Stomach (tissue), 4 donors: ENCODE measurements at regions not wholly inside any gene's neighbourhood (a gene's known extent, or its start where the extent isn't known, plus 50 kb on each side); places are given as distances from the start of the nearest gene placed in this dataset.

ENCODE experiments used
- POLR2A ChIP-seq, 4 donors: fragments of 450-650 bp; IDR thresholded peaks; one replicate each; pipeline ENCODE4 v1.6.1; 2016; ENCODE audit warnings: antibody characterized with exemption in 4 of 4, control low read depth in 2 of 4, mild to moderate bottlenecking in 1 of 4, moderate library complexity in 1 of 4
- POLR2AphosphoS5 ChIP-seq, 3 donors: sonication (generic); formaldehyde crosslinking; IDR thresholded peaks; one replicate each; pipeline ENCODE4 v1.6.1; 2016; ENCODE audit warnings: antibody characterized with exemption in 3 of 3
- TF ChIP-seq, protein P1 (sequence below), 7 experiments: fragments of 450-650 bp in 4 of 7; fragments of 200-600 bp in 3 of 7; sonication (generic) in 3 of 7; IDR thresholded peaks; one replicate each; pipeline ENCODE4 v1.5.1; 2016 to 2019; ENCODE audit warnings: antibody characterized with exemption in 7 of 7, control low read depth in 2 of 7, mild to moderate bottlenecking in 1 of 7

- no peak for TF ChIP-seq POLR2AphosphoS5 (IDR thresholded peaks at IDR 0.05)
- TF ChIP-seq, protein P1, sequence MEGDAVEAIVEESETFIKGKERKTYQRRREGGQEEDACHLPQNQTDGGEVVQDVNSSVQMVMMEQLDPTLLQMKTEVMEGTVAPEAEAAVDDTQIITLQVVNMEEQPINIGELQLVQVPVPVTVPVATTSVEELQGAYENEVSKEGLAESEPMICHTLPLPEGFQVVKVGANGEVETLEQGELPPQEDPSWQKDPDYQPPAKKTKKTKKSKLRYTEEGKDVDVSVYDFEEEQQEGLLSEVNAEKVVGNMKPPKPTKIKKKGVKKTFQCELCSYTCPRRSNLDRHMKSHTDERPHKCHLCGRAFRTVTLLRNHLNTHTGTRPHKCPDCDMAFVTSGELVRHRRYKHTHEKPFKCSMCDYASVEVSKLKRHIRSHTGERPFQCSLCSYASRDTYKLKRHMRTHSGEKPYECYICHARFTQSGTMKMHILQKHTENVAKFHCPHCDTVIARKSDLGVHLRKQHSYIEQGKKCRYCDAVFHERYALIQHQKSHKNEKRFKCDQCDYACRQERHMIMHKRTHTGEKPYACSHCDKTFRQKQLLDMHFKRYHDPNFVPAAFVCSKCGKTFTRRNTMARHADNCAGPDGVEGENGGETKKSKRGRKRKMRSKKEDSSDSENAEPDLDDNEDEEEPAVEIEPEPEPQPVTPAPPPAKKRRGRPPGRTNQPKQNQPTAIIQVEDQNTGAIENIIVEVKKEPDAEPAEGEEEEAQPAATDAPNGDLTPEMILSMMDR (IDR thresholded peaks at IDR 0.05) = no peak
- TF ChIP-seq POLR2A (IDR thresholded peaks at IDR 0.05) = no peak
These were observed 51.6 kb upstream of the ZC3H11B start for GRCh38 chr1:219664310-219665029.
